ENCODE measurements at regions not wholly inside any gene's neighbourhood (a gene's known extent, or its start where the extent isn't known, plus 50 kb on each side); places are given as distances from the start of the nearest gene placed in this dataset.
"Not testable (repeated sequence)": the region's sequence is repeated elsewhere in the genome, so short reads cannot be mapped to it uniquely, and the experiment has no call there.

GRCh38 chr6:15171026-15171425 is 74.8 kb upstream of the JARID2 start:
- Histone ChIP-seq H3K36me3 (no peaks in the 10 kb centered on the region), H3K27ac (no peak overlapping the region), H3K4me1 (no peaks in the 10 kb centered on the region), H3K27me3 (no peaks in the 10 kb centered on the region), H3K9me3 (no peaks in the 10 kb centered on the region), H3K4me3 (no peak overlapping the region)
- DNase-seq = peak; percentile 2
- no peak for TF ChIP-seq EP300 (IDR thresholded peaks at IDR 0.05)
- intact Hi-C loops (cut with DNase I) = no loop called here
- WGBS, 2 donors = 89 to 92% methylated on average over 5 of the region's 5 CpGs

GRCh38 chr6:15176816-15177370 is 69.0 kb upstream of the JARID2 start:
- Histone ChIP-seq H3K27ac (no peak overlapping the region), H3K36me3 (no peaks in the 10 kb centered on the region), H3K4me1 (no peaks in the 10 kb centered on the region), H3K4me3 (no peak overlapping the region), H3K27me3 (no peaks in the 10 kb centered on the region), H3K9me3 (no peaks in the 10 kb centered on the region)
- DNase-seq = no peak
- 89 to 90% methylated on average over 9 of the region's 9 CpGs for WGBS, 2 donors
- intact Hi-C loops (cut with DNase I) = no loop called here
- no peak for TF ChIP-seq POLR2A (IDR thresholded peaks at IDR 0.05)
- no peak for TF ChIP-seq POLR2AphosphoS5 (IDR thresholded peaks at IDR 0.05)
- TF ChIP-seq CTCF (IDR thresholded peaks at IDR 0.05) = no peak

GRCh38 chr6:15183979-15184378 is 61.9 kb upstream of the JARID2 start:
- Histone ChIP-seq H3K4me1 (no peaks in the 10 kb centered on the region), H3K27ac (no peak overlapping the region), H3K27me3 (no peaks in the 10 kb centered on the region), H3K4me3 (no peak overlapping the region), H3K36me3 (no peaks in the 10 kb centered on the region), H3K9me3 (no peaks in the 10 kb centered on the region)
- intact Hi-C loops (cut with DNase I) = no loop called here
- TF ChIP-seq CTCF (IDR thresholded peaks at IDR 0.05) (no peak), EP300 (IDR thresholded peaks at IDR 0.05) (no peak), POLR2AphosphoS5 (IDR thresholded peaks at IDR 0.05) (no peak), POLR2A (IDR thresholded peaks at IDR 0.05) (no peak)
- 86 to 94% methylated on average over 2 of the region's 2 CpGs for WGBS, 2 donors
- DNase-seq = no peak

GRCh38 chr6:15184441-15184861 is 61.4 kb upstream of the JARID2 start:
- H3K27me3 ChIP-seq = no peaks in the 10 kb centered on the region
- no peak overlapping the region for H3K27ac ChIP-seq
- H3K36me3 ChIP-seq = no peaks in the 10 kb centered on the region
- no peak for TF ChIP-seq CTCF (IDR thresholded peaks at IDR 0.05)
- no peak for TF ChIP-seq POLR2A (IDR thresholded peaks at IDR 0.05)
- no peak for TF ChIP-seq POLR2AphosphoS5 (IDR thresholded peaks at IDR 0.05)
- no peak for TF ChIP-seq EP300 (IDR thresholded peaks at IDR 0.05)
- 59 to 74% methylated on average over 2 of the region's 2 CpGs for WGBS, 2 donors
- no peak overlapping the region for H3K4me3 ChIP-seq
- H3K4me1 ChIP-seq = no peaks in the 10 kb centered on the region
- H3K9me3 ChIP-seq = no peaks in the 10 kb centered on the region
- intact Hi-C loops (cut with DNase I) = no loop called here
- DNase-seq = no peak

DNA sequence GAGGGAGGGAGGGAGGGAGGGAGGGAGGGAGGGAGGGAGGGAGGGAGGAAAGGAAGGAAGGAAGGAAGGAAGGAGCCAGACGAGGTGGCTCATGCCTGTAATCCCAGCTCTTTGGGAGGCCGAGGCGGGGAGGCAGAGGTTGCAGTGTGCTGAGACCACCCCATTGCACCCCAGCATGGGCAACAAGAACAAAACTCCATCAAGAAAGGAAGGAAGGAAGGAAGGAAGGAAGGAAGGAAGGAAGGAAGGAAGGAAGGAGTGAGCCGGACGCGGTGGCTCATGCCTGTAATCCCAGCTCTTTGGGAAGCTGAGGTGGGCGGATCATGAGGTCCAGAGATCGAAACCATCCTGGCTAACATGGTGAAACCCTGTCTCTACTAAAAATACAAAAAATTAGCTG is 60.8 kb upstream of the JARID2 start:
- DNase-seq; intact Hi-C loops (cut with DNase I); H3K9me3 ChIP-seq; H3K4me1 ChIP-seq; H3K27ac ChIP-seq; H3K36me3 ChIP-seq; H3K4me3 ChIP-seq; H3K27me3 ChIP-seq: not testable (repeated sequence)
- 83 to 93% methylated on average over 8 of the region's 8 CpGs for WGBS, 2 donors

DNA sequence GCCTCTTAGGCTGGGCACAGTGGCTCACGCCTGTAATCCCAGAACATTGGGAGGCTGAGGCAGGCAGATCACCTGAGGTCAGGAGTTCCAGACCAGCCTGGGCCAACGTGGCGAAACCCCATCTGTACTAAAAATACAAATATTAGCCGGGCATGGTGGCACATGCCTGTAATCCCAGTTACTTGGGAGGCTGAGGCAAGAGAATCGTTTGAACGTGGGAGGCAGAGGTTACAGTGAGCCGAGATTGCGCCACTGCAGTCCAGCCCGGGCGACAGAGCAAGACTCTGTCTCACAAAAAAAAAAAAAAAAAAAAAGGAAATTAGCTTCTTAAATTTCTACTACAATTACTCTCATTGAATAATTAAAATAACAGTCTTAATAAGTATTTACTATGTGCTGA is 52.4 kb upstream of the JARID2 start:
- H3K4me1 ChIP-seq; H3K4me3 ChIP-seq; H3K27me3 ChIP-seq; intact Hi-C loops (cut with DNase I); DNase-seq; H3K27ac ChIP-seq; H3K36me3 ChIP-seq; H3K9me3 ChIP-seq: not testable (repeated sequence)
- WGBS, 2 donors = 90 to 92% methylated on average over 10 of the region's 10 CpGs

Data from sigmoid colon (tissue), 6 donors.